NT2/D1 (cell line): ENCODE measurements at regions not wholly inside any gene's neighbourhood (a gene's known extent, or its start where the extent isn't known, plus 50 kb on each side); places are given as distances from the start of the nearest gene placed in this dataset.

Source experiments
- DNase-seq: peaks from one replicate; pipeline ENCODE4 v3.0.0-alpha.2; 2011; ENCODE audit warnings: low read depth, low spot score
- H3K27me3 ChIP-seq: 2 replicates; pipeline ENCODE4 v1.6.0; 2011; ENCODE audit warnings: mild to moderate bottlenecking; ENCODE audit not compliant: insufficient read length, insufficient read depth
- H3K36me3 ChIP-seq: 2 replicates; pipeline ENCODE4 v1.6.1; 2011; ENCODE audit warnings: mild to moderate bottlenecking, low read length, mixed read lengths; ENCODE audit not compliant: insufficient read depth, insufficient read length
- H3K4me1 ChIP-seq: 2 replicates; pipeline ENCODE4 v1.5.1; 2011; ENCODE audit not compliant: insufficient read depth, insufficient read length
- H3K4me3 ChIP-seq: 2 replicates; pipeline ENCODE4 v1.5.1; 2011; ENCODE audit warnings: low read depth; ENCODE audit not compliant: insufficient read length
- H3K9ac ChIP-seq: 2 replicates; pipeline ENCODE4 v1.6.0; 2011; ENCODE audit warnings: low read depth; ENCODE audit not compliant: insufficient read length
- H3K9me3 ChIP-seq: 2 replicates; pipeline ENCODE4 v1.5.1; 2011; ENCODE audit warnings: mild to moderate bottlenecking, low read length; ENCODE audit not compliant: insufficient read depth
- SUZ12 ChIP-seq: IDR thresholded peaks from 2 replicates; pipeline ENCODE4 v1.6.1; 2011; ENCODE audit not compliant: insufficient read length, insufficient read depth; ENCODE audit errors: extremely low read depth
- YY1 ChIP-seq: IDR thresholded peaks from 2 replicates; pipeline ENCODE4 v1.6.1; 2011; ENCODE audit not compliant: insufficient read length, insufficient read depth
- ZNF274 ChIP-seq: IDR thresholded peaks from 2 replicates; pipeline ENCODE4 v1.6.1; 2011; ENCODE audit warnings: mild to moderate bottlenecking, low read depth, low read length

GRCh38 chrX:40834225-40834624 lies 98.9 kb upstream of the MED14 start:
- H3K36me3 ChIP-seq: no peaks in the 10 kb centered on the region
- H3K27me3 ChIP-seq: no peaks in the 10 kb centered on the region
- TF ChIP-seq SUZ12 (no peak), YY1 (no peak), ZNF274 (no peak)
- no peaks in the 10 kb centered on the region for H3K4me1 ChIP-seq
- peaks cover under 1% of the 10 kb centered on the region; the same call in 1 of the 2 replicates for H3K9me3 ChIP-seq
- no peak overlapping the region for H3K4me3 ChIP-seq
- H3K9ac ChIP-seq: no peak overlapping the region
- DNase-seq: no peak

GRCh38 chrX:40835526-40835925 lies 100.2 kb upstream of the MED14 start:
- Histone ChIP-seq H3K9me3 (peaks cover 13% of the 10 kb centered on the region), H3K27me3 (no peaks in the 10 kb centered on the region), H3K9ac (no peak overlapping the region), H3K36me3 (peaks cover 3% of the 10 kb centered on the region), H3K4me3 (no peak overlapping the region), H3K4me1 (no peaks in the 10 kb centered on the region)
- DNase-seq: no peak
- TF ChIP-seq YY1 (no peak), ZNF274 (no peak)

- Histone ChIP-seq H3K27me3 (no peaks in the 10 kb centered on the region), H3K36me3 (peaks cover 3% of the 10 kb centered on the region), H3K9me3 (peaks cover 49% of the 10 kb centered on the region), H3K4me1 (peaks cover 2% of the 10 kb centered on the region), H3K4me3 (no peak overlapping the region), H3K9ac (no peak overlapping the region)
- TF ChIP-seq YY1 (no peak), SUZ12 (no peak), ZNF274 (no peak)
- no peak for DNase-seq
These were observed 108.3 kb upstream of the MED14 start for GRCh38 chrX:40843643-40844042.

GRCh38 chrX:40844471-40844870 lies 109.1 kb upstream of the MED14 start:
- TF ChIP-seq SUZ12 (no peak), YY1 (no peak), ZNF274 (no peak)
- H3K36me3 ChIP-seq: peaks cover 3% of the 10 kb centered on the region
- no peak overlapping the region for H3K9ac ChIP-seq
- peak overlapping the region; percentile 3 for H3K4me3 ChIP-seq
- H3K4me1 ChIP-seq: peaks cover 2% of the 10 kb centered on the region
- DNase-seq: no peak
- H3K27me3 ChIP-seq: no peaks in the 10 kb centered on the region
- H3K9me3 ChIP-seq: peaks cover 46% of the 10 kb centered on the region

GRCh38 chrX:40845331-40845911 lies 110.1 kb upstream of the MED14 start:
- Histone ChIP-seq H3K4me1 (peaks cover 2% of the 10 kb centered on the region), H3K9ac (peak overlapping the region; percentile 71), H3K9me3 (peaks cover 42% of the 10 kb centered on the region), H3K4me3 (no peak overlapping the region), H3K27me3 (no peaks in the 10 kb centered on the region), H3K36me3 (no peaks in the 10 kb centered on the region)
- peak; percentile 77 for DNase-seq
- TF ChIP-seq ZNF274: no peak
- no peak for TF ChIP-seq YY1
- TF ChIP-seq SUZ12: no peak

- no peak for DNase-seq
- H3K36me3 ChIP-seq: no peaks in the 10 kb centered on the region
These were observed 114.8 kb upstream of the MED14 start for GRCh38 chrX:40849906-40850823.

GRCh38 chrX:40852586-40852985 lies 117.2 kb upstream of the MED14 start:
- Histone ChIP-seq H3K9me3 (peaks cover 21% of the 10 kb centered on the region; the same call in 1 of the 2 replicates), H3K36me3 (no peaks in the 10 kb centered on the region), H3K9ac (peak overlapping the region; percentile 0), H3K4me1 (peaks cover 5% of the 10 kb centered on the region), H3K4me3 (no peak overlapping the region), H3K27me3 (no peaks in the 10 kb centered on the region)
- TF ChIP-seq ZNF274 (no peak), SUZ12 (no peak), YY1 (no peak)
- DNase-seq: peak; percentile 57

More at GRCh38 chrX:40849906-40850823, 114.8 kb upstream of the MED14 start:
- H3K9ac ChIP-seq: no peak overlapping the region
- H3K4me1 ChIP-seq: peaks cover 7% of the 10 kb centered on the region
- H3K4me3 ChIP-seq: no peak overlapping the region
- H3K27me3 ChIP-seq: no peaks in the 10 kb centered on the region
- TF ChIP-seq SUZ12: no peak
- no peak for TF ChIP-seq YY1
- TF ChIP-seq ZNF274: no peak
- H3K9me3 ChIP-seq: peaks cover 9% of the 10 kb centered on the region; the same call in 1 of the 2 replicates
